Sigmoid colon (tissue), 6 donors: ENCODE measurements at regions not wholly inside any gene's neighbourhood (a gene's known extent, or its start where the extent isn't known, plus 50 kb on each side); places are given as distances from the start of the nearest gene placed in this dataset.

Experiments
- DNase-seq: peaks from one replicate; pipeline ENCODE4 v3.0.0-alpha.2; 2019
- H3K27ac ChIP-seq, 4 donors: fragments of 200-600 bp; sonication (generic); one replicate each; pipeline ENCODE4 v1.5.1; 2016 to 2019; ENCODE audit warnings: mild to moderate bottlenecking in 1 of 4
- H3K27me3 ChIP-seq, 3 donors: fragments of 200-600 bp; sonication (generic); one replicate each; pipeline ENCODE4 v1.5.1; 2019; ENCODE audit warnings: mild to moderate bottlenecking in 1 of 3
- H3K36me3 ChIP-seq, 4 donors: fragments of 200-600 bp; sonication (generic); one replicate each; pipeline ENCODE4 v1.5.1; 2016 to 2019
- H3K4me1 ChIP-seq, 4 donors: fragments of 200-600 bp; sonication (generic); one replicate each; pipeline ENCODE4 v1.5.1; 2017 to 2019
- H3K4me3 ChIP-seq, 4 donors: fragments of 200-600 bp; sonication (generic); one replicate each; pipeline ENCODE4 v1.5.1; 2017 to 2019; ENCODE audit warnings: mild to moderate bottlenecking in 2 of 4, moderate library complexity in 1 of 4
- H3K9me3 ChIP-seq, 4 donors: fragments of 200-600 bp in 3 of 4; sonication (generic) in 3 of 4; one replicate each; pipeline versions ENCODE4 v1.5.1 to v1.6.1; 2013 to 2019
- CTCF ChIP-seq, 4 experiments: fragments of 450-650 bp in 3 of 4; fragments of 200-600 bp in 1 of 4; IDR thresholded peaks; one replicate each; pipeline ENCODE4 v1.5.1; 2016 to 2019; ENCODE audit warnings: antibody characterized with exemption in 4 of 4, mild to moderate bottlenecking in 3 of 4, moderate library complexity in 2 of 4
- EP300 ChIP-seq, 4 donors: sonication (generic); formaldehyde crosslinking; IDR thresholded peaks; one replicate each; pipeline ENCODE4 v1.6.1; 2017; ENCODE audit warnings: antibody characterized with exemption in 4 of 4
- POLR2A ChIP-seq, 2 donors: fragments of 450-650 bp; IDR thresholded peaks; one replicate each; pipeline ENCODE4 v1.6.1; 2016; ENCODE audit warnings: antibody characterized with exemption in 2 of 2, mild to moderate bottlenecking in 2 of 2, moderate library complexity in 2 of 2
- POLR2AphosphoS5 ChIP-seq, 4 donors: sonication (generic); formaldehyde crosslinking; IDR thresholded peaks; one replicate each; pipeline ENCODE4 v1.6.1; 2017; ENCODE audit warnings: antibody characterized with exemption in 4 of 4
- WGBS, 2 donors: extraction: QIAGEN DNeasy Blood & Tissue Kit; methylation state at CpG; one replicate each; pipeline ENCODE4 v1.1.7; 2013; 5-methylcytosine and 5-hydroxymethylcytosine counted together
- intact Hi-C: fragments of 100-400 bp; cut with DNase I; formaldehyde crosslinking; loops from one replicate; pipeline ENCODE4 v1.15.1; 2023
- donor health status: healthy with polysubstance abuse.
- donor health status: healthy.

- 87 to 88% methylated on average over 1 of the region's 1 CpG for WGBS, 2 donors
- H3K9me3 ChIP-seq: no peaks in the 10 kb centered on the region
- intact Hi-C loops: no loop called here
These were observed 148.6 kb upstream of the STT3B start for GRCh38 chr3:31384117-31384516.

GRCh38 chr3:31389939-31390338 lies 142.8 kb upstream of the STT3B start:
- Histone ChIP-seq H3K27me3 (no peaks in the 10 kb centered on the region), H3K9me3 (no peaks in the 10 kb centered on the region), H3K27ac (no peak overlapping the region), H3K4me3 (no peak overlapping the region), H3K36me3 (no peaks in the 10 kb centered on the region), H3K4me1 (no peaks in the 10 kb centered on the region)
- TF ChIP-seq CTCF (IDR thresholded peaks at IDR 0.05) (no peak), POLR2AphosphoS5 (IDR thresholded peaks at IDR 0.05) (no peak), POLR2A (IDR thresholded peaks at IDR 0.05) (no peak), EP300 (IDR thresholded peaks at IDR 0.05) (no peak)
- intact Hi-C loops: no loop called here
- WGBS, 2 donors: 75 to 89% methylated on average over 1 of the region's 1 CpG
- DNase-seq: no peak

More at GRCh38 chr3:31384117-31384516, 148.6 kb upstream of the STT3B start:
- DNase-seq: no peak
- TF ChIP-seq POLR2AphosphoS5 (IDR thresholded peaks at IDR 0.05) (no peak), CTCF (IDR thresholded peaks at IDR 0.05) (no peak), EP300 (IDR thresholded peaks at IDR 0.05) (no peak), POLR2A (IDR thresholded peaks at IDR 0.05) (no peak)
- Histone ChIP-seq H3K4me1 (no peaks in the 10 kb centered on the region), H3K27ac (no peak overlapping the region), H3K36me3 (no peaks in the 10 kb centered on the region), H3K27me3 (no peaks in the 10 kb centered on the region), H3K4me3 (no peak overlapping the region)

GRCh38 chr3:31390466-31390865 lies 142.3 kb upstream of the STT3B start:
- DNase-seq: no peak
- H3K27ac ChIP-seq: no peak overlapping the region
- H3K4me3 ChIP-seq: no peak overlapping the region
- no peaks in the 10 kb centered on the region for H3K27me3 ChIP-seq
- H3K4me1 ChIP-seq: no peaks in the 10 kb centered on the region
- no peaks in the 10 kb centered on the region for H3K36me3 ChIP-seq
- intact Hi-C loops: no loop called here
- TF ChIP-seq POLR2AphosphoS5 (IDR thresholded peaks at IDR 0.05): no peak
- TF ChIP-seq POLR2A (IDR thresholded peaks at IDR 0.05): no peak
- no peak for TF ChIP-seq EP300 (IDR thresholded peaks at IDR 0.05)
- TF ChIP-seq CTCF (IDR thresholded peaks at IDR 0.05): no peak
- H3K9me3 ChIP-seq: no peaks in the 10 kb centered on the region
- WGBS, 2 donors: 91 to 96% methylated on average over 2 of the region's 2 CpGs

GRCh38 chr3:31391150-31391549 lies 141.6 kb upstream of the STT3B start:
- H3K36me3 ChIP-seq: no peaks in the 10 kb centered on the region
- H3K27ac ChIP-seq: no peak overlapping the region
- no peak for DNase-seq
- WGBS, 2 donors: 67 to 81% methylated on average over 3 of the region's 3 CpGs
- no peaks in the 10 kb centered on the region for H3K9me3 ChIP-seq
- H3K27me3 ChIP-seq: no peaks in the 10 kb centered on the region
- no peaks in the 10 kb centered on the region for H3K4me1 ChIP-seq
- TF ChIP-seq POLR2AphosphoS5 (IDR thresholded peaks at IDR 0.05): no peak
- no peak for TF ChIP-seq POLR2A (IDR thresholded peaks at IDR 0.05)
- no peak for TF ChIP-seq EP300 (IDR thresholded peaks at IDR 0.05)
- H3K4me3 ChIP-seq: no peak overlapping the region
- intact Hi-C loops: no loop called here

- DNase-seq: no peak
- H3K4me3 ChIP-seq: no peak overlapping the region
- WGBS, 2 donors: 73 to 95% methylated on average over 2 of the region's 2 CpGs
- H3K9me3 ChIP-seq: no peaks in the 10 kb centered on the region
- no peaks in the 10 kb centered on the region for H3K36me3 ChIP-seq
- H3K4me1 ChIP-seq: no peaks in the 10 kb centered on the region
- TF ChIP-seq POLR2A (IDR thresholded peaks at IDR 0.05) (no peak), EP300 (IDR thresholded peaks at IDR 0.05) (no peak), POLR2AphosphoS5 (IDR thresholded peaks at IDR 0.05) (no peak), CTCF (IDR thresholded peaks at IDR 0.05) (no peak)
- no peak overlapping the region for H3K27ac ChIP-seq
- no peaks in the 10 kb centered on the region for H3K27me3 ChIP-seq
- intact Hi-C loops: no loop called here
These were observed 140.2 kb upstream of the STT3B start for GRCh38 chr3:31392568-31392967.
